ENCODE measurements at regions not wholly inside any gene's neighbourhood (a gene's known extent, or its start where the extent isn't known, plus 50 kb on each side); places are given as distances from the start of the nearest gene placed in this dataset.

GRCh38 chr15:77839456-77839855 lies 206.7 kb upstream of the LINGO1 start:
- DNase-seq (ENCODE audit: low read depth), result no peak
- TF ChIP-seq, protein P1, sequence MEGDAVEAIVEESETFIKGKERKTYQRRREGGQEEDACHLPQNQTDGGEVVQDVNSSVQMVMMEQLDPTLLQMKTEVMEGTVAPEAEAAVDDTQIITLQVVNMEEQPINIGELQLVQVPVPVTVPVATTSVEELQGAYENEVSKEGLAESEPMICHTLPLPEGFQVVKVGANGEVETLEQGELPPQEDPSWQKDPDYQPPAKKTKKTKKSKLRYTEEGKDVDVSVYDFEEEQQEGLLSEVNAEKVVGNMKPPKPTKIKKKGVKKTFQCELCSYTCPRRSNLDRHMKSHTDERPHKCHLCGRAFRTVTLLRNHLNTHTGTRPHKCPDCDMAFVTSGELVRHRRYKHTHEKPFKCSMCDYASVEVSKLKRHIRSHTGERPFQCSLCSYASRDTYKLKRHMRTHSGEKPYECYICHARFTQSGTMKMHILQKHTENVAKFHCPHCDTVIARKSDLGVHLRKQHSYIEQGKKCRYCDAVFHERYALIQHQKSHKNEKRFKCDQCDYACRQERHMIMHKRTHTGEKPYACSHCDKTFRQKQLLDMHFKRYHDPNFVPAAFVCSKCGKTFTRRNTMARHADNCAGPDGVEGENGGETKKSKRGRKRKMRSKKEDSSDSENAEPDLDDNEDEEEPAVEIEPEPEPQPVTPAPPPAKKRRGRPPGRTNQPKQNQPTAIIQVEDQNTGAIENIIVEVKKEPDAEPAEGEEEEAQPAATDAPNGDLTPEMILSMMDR (IDR thresholded peaks at IDR 0.05; ENCODE audit: low read depth, low read length, missing control alignments), result no peak
- in situ Hi-C loops (cut with HindIII; ENCODE audit: low sequenced_read_pairs), result no loop called here

GRCh38 chr15:77838595-77838994 lies 205.9 kb upstream of the LINGO1 start:
- DNase-seq (ENCODE audit: low read depth), result no peak
- no peak overlapping the region for H3K4me3 ChIP-seq (ENCODE audit: low read depth, low read length)
- in situ Hi-C loops (cut with HindIII; ENCODE audit: low sequenced_read_pairs), result no loop called here
- TF ChIP-seq, protein P1 (IDR thresholded peaks at IDR 0.05; ENCODE audit: low read depth, low read length, missing control alignments), result no peak

More at GRCh38 chr15:77839456-77839855, 206.7 kb upstream of the LINGO1 start:
- no peak overlapping the region for H3K4me3 ChIP-seq (ENCODE audit: low read depth, low read length)

- in situ Hi-C loops (cut with HindIII; ENCODE audit: low sequenced_read_pairs), result no loop called here
- H3K4me3 ChIP-seq (ENCODE audit: low read depth, low read length), result no peak overlapping the region
- DNase-seq (ENCODE audit: low read depth), result peak; percentile 22
- TF ChIP-seq, protein P1 (IDR thresholded peaks at IDR 0.05; ENCODE audit: low read depth, low read length, missing control alignments), result no peak
Measured at GRCh38 chr15:77838061-77838460, 205.3 kb upstream of the LINGO1 start.

DNA sequence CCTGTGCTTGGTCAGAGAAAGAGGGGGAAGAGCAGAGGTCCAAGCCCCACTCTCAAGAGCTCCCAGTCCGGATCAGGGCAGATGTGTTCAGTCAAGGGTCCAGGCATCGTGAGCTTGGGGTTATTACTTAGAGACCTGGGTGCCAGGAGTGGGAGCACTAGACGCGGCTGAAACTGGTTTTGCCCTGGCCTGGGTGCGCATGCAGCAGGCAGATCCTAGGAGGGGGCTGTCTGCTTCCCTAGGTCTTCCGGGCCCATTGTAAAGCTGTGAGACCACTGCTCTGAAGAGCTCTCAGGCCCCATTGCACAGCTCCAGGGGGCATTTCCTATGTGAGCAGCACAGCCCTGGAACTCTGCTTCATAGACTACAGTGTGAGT lies 204.9 kb upstream of the LINGO1 start:
- in situ Hi-C loops (cut with HindIII; ENCODE audit: low sequenced_read_pairs), result no loop called here
- no peak overlapping the region for H3K4me3 ChIP-seq (ENCODE audit: low read depth, low read length)
- TF ChIP-seq, protein P1 (IDR thresholded peaks at IDR 0.05; ENCODE audit: low read depth, low read length, missing control alignments), result no peak
- no peak for DNase-seq (ENCODE audit: low read depth)

DNA sequence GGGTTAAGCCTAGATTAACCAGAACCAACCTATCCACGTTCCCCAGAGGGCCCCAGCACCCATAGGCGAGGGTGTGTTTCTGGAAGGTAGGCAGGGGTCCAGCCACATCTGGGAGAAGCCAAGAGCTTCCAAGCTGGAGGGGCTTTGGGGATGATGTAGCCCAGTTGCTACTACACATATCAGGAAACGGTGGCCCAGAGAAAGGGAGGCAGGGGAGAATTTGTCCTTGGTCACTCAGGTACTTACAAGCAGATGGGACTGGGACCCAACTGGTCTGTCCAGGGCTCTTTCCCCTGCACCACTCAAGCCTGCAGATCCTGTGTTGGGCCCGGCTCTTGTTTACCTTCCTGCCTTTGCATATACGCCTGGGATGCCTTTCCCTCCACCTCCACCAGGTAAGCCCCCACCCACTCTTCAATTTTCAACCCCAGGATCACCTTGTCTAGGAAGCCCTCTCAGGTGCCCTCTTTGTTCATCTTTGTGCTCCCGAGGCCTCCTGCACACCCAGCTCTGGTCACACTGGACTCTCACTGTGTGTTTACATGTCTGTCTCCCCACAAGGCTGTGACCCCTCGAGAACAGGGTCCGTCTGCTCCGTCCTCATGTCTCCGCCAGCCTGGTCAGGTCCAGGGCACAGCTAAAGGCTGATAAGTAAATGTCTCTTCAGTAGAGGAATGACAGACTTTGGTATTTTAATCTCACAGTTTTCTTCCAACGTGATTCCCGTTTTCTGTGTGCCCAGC lies 204.4 kb upstream of the LINGO1 start:
- in situ Hi-C loops (cut with HindIII; ENCODE audit: low sequenced_read_pairs), result no loop called here
- TF ChIP-seq, protein P1 (IDR thresholded peaks at IDR 0.05; ENCODE audit: low read depth, low read length, missing control alignments), result no peak

DNA sequence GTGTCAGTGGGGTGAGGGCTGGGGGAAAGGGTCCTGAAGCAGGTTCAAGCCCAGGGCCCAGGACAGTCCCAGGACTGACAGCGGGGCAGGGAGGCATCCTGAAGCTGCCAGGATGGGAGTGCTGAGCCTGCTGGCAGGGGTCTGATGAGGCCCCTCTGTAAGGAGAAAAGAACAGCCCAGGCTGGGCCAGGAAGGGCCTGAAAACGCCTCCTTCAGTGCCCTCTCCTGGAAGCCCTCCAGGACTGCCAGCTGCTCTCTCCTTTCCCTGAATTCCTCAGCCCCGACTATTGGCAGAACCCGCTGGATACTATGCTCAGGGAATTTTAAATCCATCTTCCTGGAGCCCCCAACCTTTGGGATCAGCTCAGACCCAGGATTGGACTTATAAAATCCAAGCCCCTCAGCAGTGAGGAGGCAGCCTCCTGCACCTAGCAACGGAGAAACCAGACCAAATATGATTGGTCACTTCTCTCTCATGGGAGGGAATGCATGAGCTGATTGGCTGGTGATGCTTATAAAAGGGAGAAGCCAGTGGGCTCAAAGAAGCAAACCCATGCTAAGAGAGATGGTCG lies 203.5 kb upstream of the LINGO1 start:
- TF ChIP-seq, protein P1 (IDR thresholded peaks at IDR 0.05; ENCODE audit: low read depth, low read length, missing control alignments), result no peak
- in situ Hi-C loops (cut with HindIII; ENCODE audit: low sequenced_read_pairs), result no loop called here
- H3K4me3 ChIP-seq (ENCODE audit: low read depth, low read length), result no peak overlapping the region
- peak; percentile 12 for DNase-seq (ENCODE audit: low read depth)

More for the DNA sequence above, 204.4 kb upstream of the LINGO1 start:
- no peak overlapping the region for H3K4me3 ChIP-seq (ENCODE audit: low read depth, low read length)
- DNase-seq (ENCODE audit: low read depth), result no peak

Measured in astrocyte of the cerebellum (primary cell).